ENCODE measurements at regions not wholly inside any gene's neighbourhood (a gene's known extent, or its start where the extent isn't known, plus 50 kb on each side); places are given as distances from the start of the nearest gene placed in this dataset.

DNA sequence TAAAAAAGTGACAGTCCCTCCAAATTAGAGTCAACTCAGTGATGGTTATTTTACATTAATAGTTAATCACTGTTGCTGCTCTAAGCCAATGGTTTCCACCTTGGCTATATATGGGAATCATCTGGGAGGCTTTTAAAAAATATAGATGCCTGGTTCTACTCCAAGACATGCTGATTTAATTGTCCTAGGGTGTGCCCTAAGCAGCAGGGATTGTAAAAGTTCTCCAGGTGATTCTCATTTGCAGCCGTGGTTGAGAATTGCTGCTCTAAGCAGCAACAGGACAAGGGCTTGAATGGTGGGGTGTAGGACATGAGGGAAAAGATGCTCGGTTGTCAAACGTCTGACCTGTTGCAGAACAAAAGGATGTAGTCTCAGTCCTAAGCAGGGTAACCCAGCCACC, 405.1 kb upstream of the MCTP2 start:
- in situ Hi-C loops (cut with MboI; ENCODE audit: low pct_unique_long_range_greater_than_20kb, low sequenced_read_pairs, unreplicated experiment): no loop called here
- DNase-seq (ENCODE audit: low spot score): no peak
- TF ChIP-seq, protein P1, sequence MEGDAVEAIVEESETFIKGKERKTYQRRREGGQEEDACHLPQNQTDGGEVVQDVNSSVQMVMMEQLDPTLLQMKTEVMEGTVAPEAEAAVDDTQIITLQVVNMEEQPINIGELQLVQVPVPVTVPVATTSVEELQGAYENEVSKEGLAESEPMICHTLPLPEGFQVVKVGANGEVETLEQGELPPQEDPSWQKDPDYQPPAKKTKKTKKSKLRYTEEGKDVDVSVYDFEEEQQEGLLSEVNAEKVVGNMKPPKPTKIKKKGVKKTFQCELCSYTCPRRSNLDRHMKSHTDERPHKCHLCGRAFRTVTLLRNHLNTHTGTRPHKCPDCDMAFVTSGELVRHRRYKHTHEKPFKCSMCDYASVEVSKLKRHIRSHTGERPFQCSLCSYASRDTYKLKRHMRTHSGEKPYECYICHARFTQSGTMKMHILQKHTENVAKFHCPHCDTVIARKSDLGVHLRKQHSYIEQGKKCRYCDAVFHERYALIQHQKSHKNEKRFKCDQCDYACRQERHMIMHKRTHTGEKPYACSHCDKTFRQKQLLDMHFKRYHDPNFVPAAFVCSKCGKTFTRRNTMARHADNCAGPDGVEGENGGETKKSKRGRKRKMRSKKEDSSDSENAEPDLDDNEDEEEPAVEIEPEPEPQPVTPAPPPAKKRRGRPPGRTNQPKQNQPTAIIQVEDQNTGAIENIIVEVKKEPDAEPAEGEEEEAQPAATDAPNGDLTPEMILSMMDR (IDR thresholded peaks at IDR 0.05; ENCODE audit: extremely low read depth, insufficient read depth, missing control alignments): no peak

DNA sequence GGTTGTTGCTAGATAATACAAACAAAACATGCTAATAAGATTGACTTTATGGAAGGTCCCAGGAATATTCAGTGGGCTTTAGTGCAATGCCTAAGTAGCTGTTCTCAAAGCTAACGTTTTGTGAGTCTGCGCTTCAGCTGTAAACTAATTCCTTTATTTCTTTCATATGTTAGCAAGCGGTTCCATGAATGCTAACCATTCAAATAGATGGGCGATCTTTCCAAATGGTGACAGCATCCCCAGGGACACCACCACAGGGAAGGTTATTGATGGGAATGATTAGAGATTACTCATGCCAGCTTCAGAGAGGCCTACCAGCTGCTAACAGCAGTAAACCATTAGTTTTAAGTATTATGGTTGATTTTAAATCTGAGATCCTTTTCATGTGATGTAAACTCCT, 405.7 kb upstream of the MCTP2 start:
- in situ Hi-C loops (cut with MboI; ENCODE audit: low pct_unique_long_range_greater_than_20kb, low sequenced_read_pairs, unreplicated experiment): no loop called here
- no peak for DNase-seq (ENCODE audit: low spot score)
- TF ChIP-seq, protein P1 (IDR thresholded peaks at IDR 0.05; ENCODE audit: extremely low read depth, insufficient read depth, missing control alignments): no peak

DNA sequence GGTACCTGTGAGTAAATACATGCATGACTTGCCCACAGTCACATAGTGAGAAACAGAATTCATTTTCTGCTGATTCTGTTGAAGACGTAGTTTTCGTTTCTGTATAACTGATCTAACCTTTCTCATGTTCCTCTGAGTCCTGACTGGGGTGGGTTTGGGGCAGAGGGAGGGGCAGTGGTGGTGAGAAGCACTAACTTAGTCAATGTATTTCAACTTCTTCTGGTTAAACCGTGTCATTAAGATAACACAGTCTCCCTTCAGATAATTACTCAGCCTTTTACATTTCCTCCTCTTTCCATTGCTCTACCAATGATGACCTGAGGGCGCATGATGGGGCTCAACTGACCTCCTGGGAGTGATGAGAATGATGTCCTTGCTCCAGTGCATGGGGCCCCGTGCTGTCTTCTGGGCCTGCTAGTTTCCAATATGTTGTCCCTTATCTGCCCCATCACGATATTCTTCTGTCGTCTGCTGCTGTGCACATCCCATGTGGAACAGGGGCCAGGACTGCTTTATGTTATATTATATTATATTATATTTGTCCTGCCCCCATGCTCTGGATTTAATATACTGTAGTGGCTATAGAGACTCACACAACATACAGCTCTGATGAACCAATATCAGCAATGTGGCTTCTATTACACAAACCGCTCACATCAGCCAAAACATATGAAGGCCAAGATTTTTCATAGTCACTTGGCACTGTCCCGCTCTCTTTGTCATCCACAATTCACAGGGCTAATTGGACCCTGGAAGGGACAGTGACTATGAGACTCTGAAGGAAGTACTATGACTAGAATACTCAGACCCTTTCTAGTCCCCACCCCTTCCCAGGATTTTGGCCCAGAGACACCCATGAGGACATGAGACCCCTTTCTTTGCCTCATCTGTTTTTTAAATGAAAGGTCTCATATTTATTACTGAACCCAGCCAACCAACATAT, 407.1 kb upstream of the MCTP2 start:
- in situ Hi-C loops (cut with MboI; ENCODE audit: low pct_unique_long_range_greater_than_20kb, low sequenced_read_pairs, unreplicated experiment): no loop called here
- TF ChIP-seq, protein P1 (IDR thresholded peaks at IDR 0.05; ENCODE audit: extremely low read depth, insufficient read depth, missing control alignments): no peak
- no peak for DNase-seq (ENCODE audit: low spot score)

DNA sequence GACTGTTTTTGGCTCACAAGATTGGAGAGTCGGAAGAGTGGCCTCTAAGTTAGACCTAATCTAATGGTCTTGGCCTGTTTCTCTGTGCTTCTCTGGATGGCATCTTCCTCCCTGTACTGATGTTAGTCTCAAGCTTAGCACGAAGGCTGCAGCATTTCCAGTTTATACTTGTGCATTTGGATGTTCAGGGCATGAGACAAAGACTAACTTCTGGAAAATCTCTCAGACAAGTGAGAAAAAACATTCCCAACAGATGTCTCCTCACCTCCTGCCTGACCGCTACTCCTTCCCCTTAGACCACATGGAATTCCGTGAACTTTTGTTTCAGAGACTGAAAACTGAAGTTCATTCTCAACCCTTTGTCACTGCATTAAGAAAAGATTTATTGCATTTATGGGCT, 410.8 kb upstream of the MCTP2 start:
- no peak for DNase-seq (ENCODE audit: low spot score)
- TF ChIP-seq, protein P1 (IDR thresholded peaks at IDR 0.05; ENCODE audit: extremely low read depth, insufficient read depth, missing control alignments): no peak
- in situ Hi-C loops (cut with MboI; ENCODE audit: low pct_unique_long_range_greater_than_20kb, low sequenced_read_pairs, unreplicated experiment): no loop called here

DNA sequence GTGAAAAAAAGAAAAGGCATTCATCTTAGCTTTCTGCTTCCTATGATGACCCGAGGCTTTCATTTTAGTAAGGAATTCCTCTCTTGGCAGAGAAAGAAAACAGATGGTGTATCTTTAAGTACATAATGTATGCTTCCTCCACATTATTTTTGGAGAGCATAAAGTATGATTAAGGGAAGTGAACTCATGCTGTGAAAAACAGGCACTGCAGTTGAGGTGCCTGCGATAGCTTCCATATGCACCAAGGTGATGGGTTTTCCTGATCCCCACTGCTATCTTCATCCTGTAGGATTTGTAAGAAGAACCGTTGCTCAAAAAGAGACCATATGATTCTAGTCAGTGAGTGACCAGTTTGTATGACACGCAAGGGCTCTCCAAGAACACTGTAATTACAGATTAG, 411.5 kb upstream of the MCTP2 start:
- no peak for DNase-seq (ENCODE audit: low spot score)
- in situ Hi-C loops (cut with MboI; ENCODE audit: low pct_unique_long_range_greater_than_20kb, low sequenced_read_pairs, unreplicated experiment): no loop called here
- TF ChIP-seq, protein P1 (IDR thresholded peaks at IDR 0.05; ENCODE audit: extremely low read depth, insufficient read depth, missing control alignments): no peak

DNA sequence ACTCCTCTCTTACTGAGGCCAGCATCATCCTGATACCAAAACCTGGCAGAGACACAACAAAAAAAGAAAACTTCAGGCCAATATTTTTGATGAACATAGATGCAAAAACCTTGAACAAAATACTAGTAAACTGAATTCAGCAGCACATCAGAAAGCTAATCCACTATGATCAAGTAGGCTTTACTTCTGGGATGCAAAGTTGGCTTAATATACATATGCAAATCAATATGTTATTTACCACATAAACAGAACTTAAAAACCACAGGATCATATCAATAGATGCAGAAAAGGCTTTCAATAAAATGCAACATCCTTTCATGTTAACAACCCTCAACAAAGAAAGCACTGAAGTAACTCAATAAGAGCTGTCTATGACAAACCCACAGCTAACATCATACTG, 414.5 kb upstream of the MCTP2 start:
- in situ Hi-C loops (cut with MboI; ENCODE audit: low pct_unique_long_range_greater_than_20kb, low sequenced_read_pairs, unreplicated experiment): no loop called here
- no peak for DNase-seq (ENCODE audit: low spot score)
- TF ChIP-seq, protein P1 (IDR thresholded peaks at IDR 0.05; ENCODE audit: extremely low read depth, insufficient read depth, missing control alignments): no peak

Measured in GM13977 (cell line).